ENCODE measurements at regions not wholly inside any gene's neighbourhood (a gene's known extent, or its start where the extent isn't known, plus 50 kb on each side); places are given as distances from the start of the nearest gene placed in this dataset.

GRCh38 chr5:165837286-165837685 is 2331.9 kb downstream of the MAT2B start:
- Histone ChIP-seq H3K4me3 (ENCODE audit: severe bottlenecking) (no peak overlapping the region), H3K27ac (ENCODE audit: poor library complexity, severe bottlenecking) (no peak overlapping the region), H3K36me3 (ENCODE audit: low read depth) (no peaks in the 10 kb centered on the region), H3K4me1 (ENCODE audit: insufficient read depth, poor library complexity, severe bottlenecking) (no peaks in the 10 kb centered on the region), H3K27me3 (ENCODE audit: insufficient read depth, poor library complexity, severe bottlenecking) (peaks cover under 1% of the 10 kb centered on the region), H3K9me3 (ENCODE audit: severe bottlenecking) (no peaks in the 10 kb centered on the region)
- ATAC-seq (ENCODE audit: low read depth) (no peak), DNase-seq (ENCODE audit: low spot score) (no peak)
- no peak for TF ChIP-seq CTCF (IDR thresholded peaks at IDR 0.05; ENCODE audit: poor library complexity, severe bottlenecking)

DNA sequence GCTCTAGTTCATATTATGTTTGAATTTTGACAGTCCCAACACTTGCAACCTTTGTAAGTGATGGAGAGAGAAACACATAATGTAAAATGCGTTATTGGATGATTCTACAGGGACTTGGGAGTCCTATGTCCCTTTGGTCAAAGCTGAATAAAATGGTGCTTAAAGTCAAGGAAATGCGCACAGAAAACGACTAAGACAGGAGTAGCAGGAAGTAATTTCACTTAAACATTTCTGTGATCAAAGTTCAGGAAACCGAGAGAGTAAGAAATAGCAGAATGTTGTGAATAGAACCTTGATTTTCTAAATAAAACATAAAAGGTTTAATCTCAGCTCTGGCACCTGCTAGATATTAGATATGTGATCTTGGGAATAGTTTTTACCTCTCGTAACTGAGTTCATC is 2339.2 kb downstream of the MAT2B start:
- TF ChIP-seq CTCF (IDR thresholded peaks at IDR 0.05; ENCODE audit: poor library complexity, severe bottlenecking), result no peak
- H3K4me1 ChIP-seq (ENCODE audit: insufficient read depth, poor library complexity, severe bottlenecking), result no peaks in the 10 kb centered on the region
- no peak overlapping the region for H3K4me3 ChIP-seq (ENCODE audit: severe bottlenecking)
- no peaks in the 10 kb centered on the region for H3K9me3 ChIP-seq (ENCODE audit: severe bottlenecking)
- ATAC-seq (ENCODE audit: low read depth) (no peak), DNase-seq (ENCODE audit: low spot score) (no peak)
- H3K36me3 ChIP-seq (ENCODE audit: low read depth), result no peaks in the 10 kb centered on the region
- H3K27ac ChIP-seq (ENCODE audit: poor library complexity, severe bottlenecking), result no peak overlapping the region
- H3K27me3 ChIP-seq (ENCODE audit: insufficient read depth, poor library complexity, severe bottlenecking), result peaks cover 16% of the 10 kb centered on the region

GRCh38 chr5:165858118-165858517 is 2352.7 kb downstream of the MAT2B start:
- DNase-seq (ENCODE audit: low spot score) (no peak), ATAC-seq (ENCODE audit: low read depth) (no peak)
- Histone ChIP-seq H3K4me3 (ENCODE audit: severe bottlenecking) (no peak overlapping the region), H3K9me3 (ENCODE audit: severe bottlenecking) (peaks cover 1% of the 10 kb centered on the region), H3K4me1 (ENCODE audit: insufficient read depth, poor library complexity, severe bottlenecking) (no peaks in the 10 kb centered on the region), H3K27ac (ENCODE audit: poor library complexity, severe bottlenecking) (no peak overlapping the region), H3K36me3 (ENCODE audit: low read depth) (no peaks in the 10 kb centered on the region), H3K27me3 (ENCODE audit: insufficient read depth, poor library complexity, severe bottlenecking) (peaks cover 3% of the 10 kb centered on the region)
- TF ChIP-seq CTCF (IDR thresholded peaks at IDR 0.05; ENCODE audit: poor library complexity, severe bottlenecking), result no peak

DNA sequence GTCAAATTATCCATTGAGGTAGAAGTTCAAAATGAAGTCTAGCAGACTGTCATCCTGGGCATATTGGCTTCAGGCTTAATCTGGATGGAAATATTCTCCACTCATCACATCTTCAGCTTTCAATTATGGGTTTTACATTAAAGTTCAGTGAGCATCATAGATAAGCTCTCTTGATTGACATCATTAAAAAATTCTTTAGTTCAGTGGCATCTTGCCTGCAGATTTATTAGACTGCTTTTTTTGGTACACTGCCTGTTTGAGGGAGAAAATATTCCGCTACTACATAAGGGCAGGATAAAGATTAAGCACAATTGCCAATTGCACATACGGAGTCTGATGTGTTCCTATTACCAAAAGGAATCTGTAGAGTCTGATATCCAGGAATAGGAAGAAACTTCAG is 2353.8 kb downstream of the MAT2B start:
- no peak overlapping the region for H3K4me3 ChIP-seq (ENCODE audit: severe bottlenecking)
- no peak for TF ChIP-seq CTCF (IDR thresholded peaks at IDR 0.05; ENCODE audit: poor library complexity, severe bottlenecking)
- peaks cover 1% of the 10 kb centered on the region for H3K9me3 ChIP-seq (ENCODE audit: severe bottlenecking)
- DNase-seq (ENCODE audit: low spot score) (no peak), ATAC-seq (ENCODE audit: low read depth) (no peak)
- H3K4me1 ChIP-seq (ENCODE audit: insufficient read depth, poor library complexity, severe bottlenecking), result no peaks in the 10 kb centered on the region
- H3K36me3 ChIP-seq (ENCODE audit: low read depth), result no peaks in the 10 kb centered on the region
- H3K27me3 ChIP-seq (ENCODE audit: insufficient read depth, poor library complexity, severe bottlenecking), result peaks cover 3% of the 10 kb centered on the region
- H3K27ac ChIP-seq (ENCODE audit: poor library complexity, severe bottlenecking), result no peak overlapping the region

DNA sequence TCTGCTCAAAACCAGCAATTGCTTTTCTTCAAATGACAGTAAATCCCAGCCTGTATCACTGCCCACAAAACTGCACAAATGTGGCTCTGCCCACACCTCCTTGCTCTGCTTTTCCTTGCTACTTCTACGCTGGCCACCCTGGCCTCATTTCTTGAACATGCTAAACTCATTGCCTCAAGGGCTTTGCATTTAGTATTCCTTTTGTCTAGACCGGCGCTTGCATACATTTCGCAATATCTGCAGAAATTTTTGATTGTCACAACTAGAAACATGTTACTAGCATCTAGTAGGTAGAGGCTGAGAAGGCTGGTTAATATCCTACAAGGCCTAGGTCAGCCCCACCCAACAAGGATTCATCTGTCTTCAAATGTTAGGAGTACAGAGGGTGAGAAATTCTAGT is 2357.8 kb downstream of the MAT2B start:
- TF ChIP-seq CTCF (IDR thresholded peaks at IDR 0.05; ENCODE audit: poor library complexity, severe bottlenecking), result no peak
- Histone ChIP-seq H3K9me3 (ENCODE audit: severe bottlenecking) (peaks cover 1% of the 10 kb centered on the region), H3K27ac (ENCODE audit: poor library complexity, severe bottlenecking) (no peak overlapping the region), H3K36me3 (ENCODE audit: low read depth) (no peaks in the 10 kb centered on the region), H3K27me3 (ENCODE audit: insufficient read depth, poor library complexity, severe bottlenecking) (peaks cover 11% of the 10 kb centered on the region), H3K4me3 (ENCODE audit: severe bottlenecking) (no peak overlapping the region), H3K4me1 (ENCODE audit: insufficient read depth, poor library complexity, severe bottlenecking) (no peaks in the 10 kb centered on the region)
- DNase-seq (ENCODE audit: low spot score) (no peak), ATAC-seq (ENCODE audit: low read depth) (no peak)
